ENCODE measurements at regions not wholly inside any gene's neighbourhood (a gene's known extent, or its start where the extent isn't known, plus 50 kb on each side); places are given as distances from the start of the nearest gene placed in this dataset.
"Not testable (repeated sequence)": the region's sequence is repeated elsewhere in the genome, so short reads cannot be mapped to it uniquely, and the experiment has no call there.

DNA sequence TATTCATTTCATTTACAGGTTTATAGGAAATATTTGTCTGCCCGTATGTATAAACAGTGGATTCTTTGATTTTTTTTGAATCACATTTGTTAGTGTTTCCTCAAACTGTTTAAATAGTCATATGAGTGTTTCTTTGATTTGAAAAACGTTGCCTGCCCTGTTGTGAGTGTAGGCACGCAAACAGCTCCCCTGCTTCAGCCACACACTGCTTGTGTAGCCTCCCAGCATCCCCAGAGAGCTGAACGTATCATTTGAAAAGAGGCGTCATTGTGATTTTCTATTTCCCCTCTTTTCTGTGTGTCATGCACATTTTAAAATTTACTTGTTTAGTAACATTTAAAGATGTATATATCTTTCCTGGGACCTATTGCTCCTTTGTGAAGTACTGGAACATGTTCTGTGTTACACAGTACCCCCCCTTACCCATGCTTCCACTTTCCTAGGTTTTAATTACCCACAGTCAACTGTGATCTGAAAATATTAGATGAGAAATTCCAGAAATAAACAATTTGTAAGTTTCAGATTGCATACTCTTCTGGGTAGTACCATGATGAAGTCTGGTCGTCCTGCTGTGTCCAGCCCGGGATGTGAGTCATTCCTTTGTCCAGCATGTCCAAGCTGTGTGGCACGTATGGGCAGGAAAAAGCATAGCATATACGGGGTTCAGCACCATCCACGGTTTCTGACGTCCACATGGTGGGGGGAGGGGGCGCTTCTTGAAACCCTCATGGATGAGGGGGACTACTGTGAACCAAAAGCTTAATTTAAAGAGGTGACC, 78.7 kb downstream of the NPIPB11 start:
- DNase-seq = not testable (repeated sequence)

DNA sequence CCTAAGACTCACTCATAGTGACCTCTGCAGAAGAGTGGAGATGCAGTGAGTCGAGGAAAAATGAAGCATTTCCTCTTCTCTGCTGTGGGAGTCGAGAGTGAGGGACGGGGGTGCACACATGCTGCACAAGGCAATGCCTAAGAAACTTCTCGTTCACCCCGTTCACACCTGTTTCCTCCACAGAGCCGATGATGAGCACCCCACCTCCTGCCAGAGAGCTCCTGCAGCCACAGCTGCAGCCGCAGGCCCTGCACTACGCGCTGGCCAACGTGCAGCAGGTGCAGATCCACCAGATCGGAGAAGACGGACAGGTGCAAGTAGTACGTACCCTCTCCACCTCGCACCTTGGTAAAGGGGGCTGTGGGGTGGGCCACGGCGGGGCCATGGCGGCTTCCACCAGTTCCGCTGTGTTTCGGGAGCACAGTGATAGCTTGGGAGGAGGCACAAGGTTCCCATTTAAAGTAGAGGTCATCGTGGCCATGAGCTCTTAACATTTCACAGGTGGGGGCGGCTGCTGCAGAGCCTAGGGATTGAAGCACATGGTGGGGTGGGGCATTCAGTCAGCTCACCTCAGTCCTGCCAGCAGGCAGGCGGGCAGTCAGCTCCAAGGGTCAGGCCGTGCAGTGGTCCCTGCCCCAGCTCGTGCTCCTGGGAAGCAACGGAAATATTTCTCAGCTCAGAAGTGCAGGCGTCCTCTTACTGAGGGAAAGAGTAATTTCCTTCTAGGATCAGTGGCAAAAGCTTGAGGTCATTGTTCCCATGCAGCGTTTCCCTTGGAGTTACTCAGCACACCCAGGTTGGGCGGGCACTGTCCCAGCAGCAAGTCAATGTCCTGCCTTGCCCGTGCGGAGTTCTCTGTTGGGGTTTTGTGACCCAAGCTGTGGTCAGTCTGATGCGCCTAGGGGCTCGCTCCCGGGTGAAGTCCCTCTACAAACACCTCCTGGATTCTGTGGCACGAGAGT, 80.1 kb downstream of the NPIPB11 start:
- not testable (repeated sequence) for DNase-seq

DNA sequence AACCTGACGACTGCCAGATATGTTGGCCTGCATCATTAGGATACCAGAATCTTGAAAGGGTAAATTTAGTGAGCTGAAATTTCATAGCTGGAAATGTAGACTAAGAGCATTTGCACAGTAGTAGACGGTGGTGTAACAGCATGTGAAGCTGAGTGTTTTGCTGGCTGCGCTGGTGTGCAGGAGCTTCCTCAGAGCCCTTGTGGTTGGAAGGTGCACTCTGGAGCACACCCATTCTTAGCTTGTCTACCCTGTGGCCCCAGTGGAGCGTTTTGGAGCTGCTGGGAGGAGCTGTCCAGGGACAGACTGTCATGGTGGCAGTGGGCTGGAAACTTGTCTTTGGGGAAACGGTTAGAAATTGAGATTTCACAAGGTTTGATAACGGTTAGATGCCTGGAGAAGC, 82.8 kb downstream of the NPIPB11 start:
- DNase-seq = not testable (repeated sequence)

DNA sequence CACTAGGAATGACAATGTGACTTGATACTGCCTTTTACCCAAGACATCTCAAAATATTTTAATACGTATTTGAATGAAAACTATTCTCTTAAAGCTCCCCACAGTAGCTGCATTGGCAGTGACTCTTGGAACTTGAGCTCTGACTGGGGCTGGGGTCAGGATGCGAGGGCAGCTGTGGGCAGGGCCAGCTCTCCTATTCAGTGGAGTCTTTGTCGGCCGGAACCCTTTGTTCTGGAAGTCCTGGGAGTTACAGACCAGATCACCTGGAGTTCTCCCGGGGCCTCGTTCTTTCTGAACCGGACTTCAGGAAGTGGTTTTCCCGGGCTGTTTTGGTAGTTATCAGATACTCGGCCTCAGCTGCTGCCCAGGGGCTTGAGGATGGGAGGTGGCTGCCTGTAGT, 84.9 kb downstream of the NPIPB11 start:
- no peak for DNase-seq

DNA sequence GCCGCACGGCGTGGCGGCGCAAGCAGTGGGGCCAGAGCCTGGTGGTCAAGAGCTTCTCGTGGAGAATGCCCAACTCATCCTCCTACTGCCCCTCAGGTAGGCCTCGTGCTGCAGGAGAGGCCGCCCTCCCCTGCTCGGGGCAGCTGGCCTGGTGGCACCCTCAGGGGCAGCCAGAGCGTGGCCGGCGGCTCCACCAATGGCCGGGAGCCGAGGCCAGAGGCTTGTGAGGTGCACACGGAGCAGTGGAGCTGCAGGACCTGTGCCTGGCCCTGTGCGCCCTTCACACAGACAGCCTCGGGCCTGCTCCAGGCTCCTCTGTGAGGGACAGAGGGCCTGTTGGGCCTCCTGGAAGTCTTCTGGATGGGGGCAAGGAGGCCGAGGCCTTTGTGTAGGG, 85.5 kb downstream of the NPIPB11 start:
- DNase-seq = no peak

DNA sequence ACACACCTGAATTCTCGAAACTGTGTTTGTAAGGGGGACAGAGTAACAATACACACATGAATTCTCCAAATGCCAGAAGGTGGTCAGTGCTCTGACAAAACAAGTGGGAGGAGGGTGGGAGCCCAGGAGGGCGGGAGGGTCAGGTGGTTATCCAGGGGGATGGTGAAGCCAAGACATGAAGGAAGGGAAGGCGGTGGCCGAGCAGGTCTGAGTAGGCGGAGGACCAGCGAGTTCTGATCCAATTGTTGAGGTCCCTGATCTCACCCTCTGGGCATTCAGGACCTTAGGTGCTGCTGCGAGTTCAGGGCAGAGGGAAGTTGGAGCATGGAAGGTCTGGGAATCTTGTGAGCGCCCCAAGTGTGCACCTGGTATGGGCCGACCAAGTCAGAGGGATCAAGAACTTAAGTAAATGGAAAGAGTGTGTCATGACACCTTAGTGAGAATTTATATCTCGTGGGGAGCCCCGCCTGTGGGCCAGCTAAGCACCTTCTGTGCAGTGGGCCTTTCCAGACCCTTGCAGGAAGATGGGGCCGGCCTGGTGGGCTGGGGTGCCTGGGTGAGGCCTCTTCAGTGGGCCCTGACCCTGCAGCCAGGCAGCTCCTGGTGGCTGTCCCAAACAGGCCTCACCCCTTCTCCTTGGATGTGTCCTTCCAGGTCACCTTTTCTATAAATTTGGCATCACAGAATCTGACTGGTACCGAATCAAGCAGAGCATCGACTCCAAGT, 86.1 kb downstream of the NPIPB11 start:
- no peak for DNase-seq

DNA sequence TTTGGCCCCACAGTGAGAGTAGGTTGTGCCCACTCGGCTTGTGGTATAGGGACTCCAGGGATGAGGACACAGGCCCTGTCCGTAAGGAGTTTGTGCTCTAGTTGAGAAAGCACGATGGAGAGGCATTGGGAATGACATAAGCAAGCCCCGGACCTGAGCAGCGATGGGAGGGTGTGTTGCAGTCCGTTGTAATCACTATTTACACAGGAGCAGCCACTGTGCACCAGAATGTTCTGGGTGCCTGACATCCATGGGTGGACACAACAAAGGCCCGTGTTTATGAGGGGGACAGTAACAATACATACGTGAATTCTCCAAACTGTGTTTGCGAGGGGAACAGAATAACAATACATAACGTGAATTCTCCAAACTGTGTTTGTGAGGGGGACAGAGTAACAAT, 86.8 kb downstream of the NPIPB11 start:
- DNase-seq = no peak

DNA sequence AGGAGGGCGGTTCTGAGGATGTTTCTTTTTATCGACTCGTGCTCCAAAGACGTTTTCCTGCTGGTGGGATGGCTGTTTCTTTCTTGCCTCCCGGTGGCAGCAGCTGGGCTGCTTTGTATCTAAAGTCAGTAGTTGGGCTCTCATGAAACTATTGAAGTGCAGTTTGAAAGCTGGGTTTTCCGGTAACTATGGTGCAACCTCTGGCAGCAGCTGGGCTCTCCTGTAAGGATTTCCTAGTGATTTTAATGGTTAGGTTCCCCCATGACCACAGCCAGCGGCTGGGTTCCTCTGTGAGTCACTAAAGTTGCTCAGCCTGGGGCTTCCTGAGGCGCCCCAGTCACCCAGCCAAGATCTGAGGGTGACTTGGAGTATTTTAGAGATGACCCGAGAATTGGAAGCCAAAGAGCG, 87.9 kb downstream of the NPIPB11 start:
- not testable (repeated sequence) for DNase-seq

DNA sequence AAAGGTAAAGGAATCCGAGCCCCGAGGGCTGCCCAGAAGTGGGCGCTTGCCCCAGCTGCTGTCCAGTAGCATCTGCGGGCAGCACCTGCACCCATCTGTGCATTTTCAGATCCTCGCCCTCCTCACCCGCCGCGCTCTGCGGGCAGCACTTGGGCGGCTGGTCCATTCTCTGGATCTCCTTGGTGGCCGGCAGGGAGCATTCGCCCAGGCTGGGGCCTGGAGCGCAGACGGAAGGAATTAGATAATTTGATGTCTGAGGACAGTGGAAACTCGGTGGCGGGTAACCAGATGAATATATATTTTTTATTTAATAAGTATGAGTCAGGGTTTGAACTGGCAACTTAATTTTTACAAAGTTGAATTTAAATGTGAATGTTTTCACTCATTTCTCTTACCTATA, 88.5 kb downstream of the NPIPB11 start:
- no peak for DNase-seq

DNA sequence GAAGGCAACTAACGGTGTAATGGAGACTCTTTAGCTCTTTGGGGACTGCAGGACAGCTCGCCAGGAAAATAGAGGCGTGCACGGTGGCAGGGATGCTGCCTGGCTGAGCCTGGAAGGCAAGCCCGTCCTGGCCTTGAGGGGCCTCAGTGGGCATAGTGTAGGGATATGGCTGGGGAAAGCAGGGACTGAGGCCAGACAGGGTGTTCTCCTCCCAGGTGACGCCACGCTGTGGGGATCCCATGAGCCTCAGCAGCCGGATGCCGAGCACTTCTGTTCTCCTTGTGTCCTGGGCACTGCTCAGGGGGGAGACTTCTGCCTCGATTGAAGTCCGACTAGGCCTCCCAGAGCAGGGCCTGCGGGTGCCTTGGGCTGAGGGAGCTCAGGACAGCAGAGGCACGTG, 89.2 kb downstream of the NPIPB11 start:
- DNase-seq = no peak

DNA sequence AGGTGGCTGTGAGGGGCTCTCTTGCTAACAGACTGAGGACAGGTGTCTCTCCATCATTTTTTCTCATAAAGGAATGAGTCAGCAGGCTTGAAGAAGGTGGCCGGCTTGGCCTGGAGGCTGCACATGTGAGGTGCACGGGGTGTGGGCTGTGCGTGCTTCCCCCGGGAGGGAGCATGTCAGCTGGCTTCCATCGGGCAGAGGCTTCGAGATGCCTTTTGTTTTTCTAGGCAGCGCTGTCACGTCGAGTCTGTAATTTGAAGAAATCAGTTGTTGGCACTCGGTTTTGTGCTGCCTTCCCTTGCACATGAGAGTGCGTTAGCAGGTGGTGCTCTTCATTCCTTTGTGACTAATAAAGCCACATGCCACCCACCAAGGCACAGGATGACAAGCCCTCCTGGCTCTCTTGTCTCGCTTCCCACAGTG, 89.7 kb downstream of the NPIPB11 start:
- DNase-seq = no peak

DNA sequence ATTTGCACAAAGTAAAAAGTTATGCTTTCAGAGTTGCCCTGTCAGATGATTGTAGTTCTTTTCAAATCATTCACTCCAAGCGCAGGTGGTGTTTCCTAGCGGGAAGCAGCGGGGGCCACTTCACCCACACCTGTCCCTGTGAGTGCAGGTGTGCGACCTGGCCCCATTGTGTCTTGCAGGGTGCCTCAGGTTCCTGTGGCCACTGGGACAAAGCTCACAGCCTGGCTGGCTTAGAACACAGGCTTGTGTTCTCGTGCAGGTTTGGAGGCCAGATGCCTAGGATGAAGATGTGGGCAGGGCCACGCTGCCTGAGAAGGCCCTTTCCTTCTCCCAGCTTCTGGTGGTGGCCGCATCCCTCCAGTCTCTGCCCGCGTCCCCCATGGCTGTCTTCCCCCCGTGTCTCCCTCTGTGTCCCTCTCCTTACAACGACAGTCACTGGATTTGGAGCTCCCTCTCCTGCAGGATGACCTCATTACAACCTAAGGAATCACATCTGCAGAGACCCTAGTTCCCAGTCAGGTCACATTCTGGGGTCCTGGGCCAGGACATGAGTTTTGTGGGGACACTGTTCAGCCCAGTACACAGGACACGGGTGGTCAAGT, 90.5 kb downstream of the NPIPB11 start:
- DNase-seq = no peak

DNA sequence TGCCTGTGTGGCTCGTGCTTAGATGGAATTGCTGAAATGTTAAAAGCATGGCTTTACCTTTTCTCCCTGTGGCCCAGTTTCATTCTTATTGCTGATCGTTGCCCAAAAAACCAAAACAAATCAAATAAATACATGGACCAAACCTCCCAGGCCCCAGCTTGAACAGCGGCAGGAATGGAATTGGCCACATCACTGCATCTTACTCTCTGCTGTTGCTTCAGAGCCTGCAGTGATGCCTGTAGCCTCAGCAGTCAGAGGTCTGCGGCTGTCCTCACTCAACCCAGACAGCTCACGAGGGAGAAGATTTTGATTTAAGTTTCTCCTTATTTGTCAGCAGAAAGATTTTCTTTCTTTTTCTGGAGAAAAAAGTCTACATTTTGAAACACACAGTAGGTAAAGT, 91.5 kb downstream of the NPIPB11 start:
- DNase-seq = no peak

DNA sequence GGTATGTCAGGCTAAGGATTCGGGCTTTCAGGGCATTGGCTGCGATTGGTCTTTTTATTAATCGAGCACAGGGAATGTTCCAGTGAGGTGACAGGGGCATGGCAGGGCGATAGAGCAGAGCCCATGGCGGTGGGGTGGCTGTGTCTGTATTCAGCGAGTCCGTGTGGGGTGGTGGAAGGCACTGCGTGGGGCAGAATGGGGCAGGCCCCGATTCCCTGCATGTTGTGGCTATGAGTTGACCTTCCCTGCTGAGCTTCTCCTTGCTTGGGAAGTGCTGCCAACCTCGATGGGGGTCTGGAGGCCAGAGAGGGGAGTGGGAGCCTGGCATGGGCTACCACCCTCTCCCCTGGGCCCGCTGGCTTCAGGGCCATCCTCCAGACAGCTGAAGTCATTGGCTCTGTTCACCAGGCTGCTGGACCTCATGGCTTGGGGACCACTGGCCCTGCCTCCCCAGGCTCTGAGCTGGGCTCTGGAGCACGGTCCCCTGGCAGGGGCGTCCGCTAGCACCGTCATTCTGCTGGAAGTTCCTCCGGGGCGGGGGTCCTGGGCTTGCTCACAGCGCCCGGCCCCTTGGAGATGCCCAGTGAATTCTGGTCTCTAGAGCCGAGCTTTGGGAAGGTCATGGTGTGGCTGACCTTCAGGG, 92.1 kb downstream of the NPIPB11 start:
- DNase-seq = no peak

DNA sequence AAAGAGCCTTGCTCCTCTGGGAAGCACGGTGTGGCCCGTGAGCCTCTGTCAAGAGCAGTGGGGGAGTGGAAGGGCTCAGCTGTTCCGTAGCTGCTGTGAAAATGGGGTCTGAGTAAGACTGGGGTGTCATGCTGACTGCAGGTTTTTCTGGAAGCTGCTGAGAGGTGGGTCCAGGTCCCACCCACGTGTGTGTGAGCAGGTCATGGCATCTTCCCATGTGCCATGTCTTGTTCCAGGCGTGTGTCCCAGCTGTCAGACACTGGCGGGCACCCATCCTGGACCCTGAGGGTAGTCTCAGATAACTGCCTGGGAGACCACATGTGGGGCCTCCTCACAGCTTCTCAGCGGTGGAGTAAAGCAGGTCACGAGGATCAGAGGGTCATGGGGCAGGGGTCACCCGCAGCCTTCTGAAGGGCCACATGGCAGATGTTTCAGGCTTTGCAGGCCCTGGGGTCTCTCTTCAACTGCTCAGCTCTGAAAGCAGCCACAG, 92.9 kb downstream of the NPIPB11 start:
- DNase-seq = no peak

DNA sequence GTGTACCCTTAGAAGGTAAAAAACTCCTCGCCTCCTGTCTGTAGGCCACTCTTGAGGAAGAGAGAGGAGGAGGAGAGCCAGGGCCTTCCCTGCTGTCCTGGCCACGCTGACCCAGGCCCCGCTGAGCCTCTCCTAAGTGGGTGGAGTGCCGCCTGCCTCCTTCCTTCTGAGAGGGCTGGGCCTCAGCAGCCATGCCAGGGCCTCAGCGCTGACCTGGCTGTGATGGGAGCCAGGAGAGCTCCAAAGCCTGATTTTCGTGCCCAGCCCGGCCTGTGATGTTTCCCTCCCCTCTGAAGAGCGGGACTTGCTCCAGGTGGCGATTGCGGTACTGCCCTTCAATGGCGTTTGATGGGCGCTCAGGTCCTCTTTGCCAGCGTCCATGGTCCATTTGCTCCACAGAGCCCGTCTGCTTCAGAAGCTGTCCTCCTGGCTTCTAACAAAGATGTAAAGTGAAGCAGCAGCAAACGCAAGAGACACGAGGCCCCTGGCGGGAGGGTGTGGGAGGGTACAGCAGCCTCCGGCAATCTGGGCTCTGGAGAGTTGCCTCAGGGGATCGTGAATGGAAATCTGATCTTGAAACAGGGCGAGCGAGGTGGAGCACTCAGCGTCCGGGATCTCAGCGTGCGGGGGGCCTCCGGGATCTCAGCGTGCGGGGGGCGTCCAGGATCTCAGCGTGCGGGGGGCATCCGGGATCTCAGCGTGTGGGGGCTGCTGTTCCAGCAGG, 93.5 kb downstream of the NPIPB11 start:
- no peak for DNase-seq

DNA sequence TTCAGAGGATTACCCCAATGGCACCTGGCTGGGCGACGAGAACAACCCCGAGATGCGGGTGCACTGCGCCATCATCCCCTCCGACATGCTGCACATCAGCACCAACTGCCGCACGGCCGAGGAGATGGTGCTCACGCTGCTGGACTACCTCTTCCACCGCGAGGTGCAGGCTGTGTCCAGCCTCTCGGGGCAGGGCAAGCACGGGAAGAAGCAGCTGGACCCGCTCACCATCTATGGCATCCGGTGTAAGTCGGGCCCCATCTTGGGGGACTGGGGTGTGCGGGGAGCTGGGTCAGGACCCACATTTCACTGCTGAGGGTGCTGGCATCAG, 94.2 kb downstream of the NPIPB11 start:
- not testable (repeated sequence) for DNase-seq

DNA sequence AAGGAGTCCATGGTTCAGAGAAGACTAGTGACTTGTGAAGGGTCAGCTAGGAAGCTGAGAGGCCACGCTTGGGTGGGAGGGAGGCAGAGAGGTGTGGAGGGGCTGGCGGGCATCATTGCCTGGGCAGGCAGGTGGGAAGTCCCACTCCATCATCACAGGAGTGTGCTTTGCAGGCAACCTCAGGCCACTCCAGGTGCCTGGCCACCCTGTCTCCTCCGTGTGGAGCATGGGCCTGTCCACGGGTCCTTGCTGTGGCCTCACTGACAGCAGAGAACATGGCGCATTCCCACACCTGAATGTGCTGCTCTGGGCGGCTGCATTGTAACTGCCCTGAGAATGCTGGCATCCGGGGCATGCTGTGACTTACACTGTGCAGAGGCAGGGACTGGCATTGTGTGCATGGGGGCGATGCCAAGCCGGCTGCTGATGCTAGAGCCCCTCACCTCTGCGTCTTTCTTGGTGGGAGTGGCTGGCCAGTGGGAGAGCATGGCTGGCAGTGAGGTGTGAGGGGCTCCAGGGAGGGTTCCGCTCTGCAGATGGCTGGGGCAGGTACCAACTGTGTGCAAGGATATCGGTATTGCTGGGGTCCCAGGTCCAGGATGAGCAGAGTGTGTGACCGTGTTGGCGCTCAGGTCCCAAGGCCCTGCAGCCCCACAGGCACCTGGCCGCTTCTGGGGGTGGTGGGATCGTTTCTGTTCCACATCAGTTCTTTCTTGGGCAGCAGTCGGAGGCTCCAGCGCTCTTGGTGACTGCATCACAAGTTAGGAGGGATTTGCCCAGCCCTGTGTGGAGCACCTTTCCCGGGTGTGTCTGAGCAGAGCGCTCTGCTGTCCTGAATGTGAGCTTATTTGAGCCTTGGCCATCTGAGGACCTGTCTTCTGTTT, 94.8 kb downstream of the NPIPB11 start:
- DNase-seq = no peak

DNA sequence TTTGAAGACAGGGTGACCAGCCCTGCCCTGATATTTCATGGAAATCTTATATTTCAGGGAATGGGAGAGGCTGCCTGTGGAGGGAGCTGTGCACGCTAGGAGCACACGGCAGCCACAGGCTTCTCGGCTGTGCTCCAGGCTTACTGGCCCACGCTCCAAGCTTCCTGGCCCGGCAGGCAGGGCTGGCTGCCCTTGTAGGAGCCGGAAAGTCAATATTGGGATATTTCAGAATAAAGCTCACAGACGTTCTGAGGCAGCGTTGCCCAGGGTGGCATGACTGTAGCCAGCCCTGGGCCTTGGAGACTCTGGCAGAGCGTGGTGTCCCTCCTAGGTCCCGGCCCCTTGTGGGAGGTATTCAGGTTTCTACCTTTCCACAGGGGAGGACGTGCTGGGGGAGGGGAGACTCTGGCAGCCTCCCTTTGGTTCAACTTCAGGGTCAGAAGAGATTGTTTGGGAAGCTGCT, 95.6 kb downstream of the NPIPB11 start:
- DNase-seq = no peak

DNA sequence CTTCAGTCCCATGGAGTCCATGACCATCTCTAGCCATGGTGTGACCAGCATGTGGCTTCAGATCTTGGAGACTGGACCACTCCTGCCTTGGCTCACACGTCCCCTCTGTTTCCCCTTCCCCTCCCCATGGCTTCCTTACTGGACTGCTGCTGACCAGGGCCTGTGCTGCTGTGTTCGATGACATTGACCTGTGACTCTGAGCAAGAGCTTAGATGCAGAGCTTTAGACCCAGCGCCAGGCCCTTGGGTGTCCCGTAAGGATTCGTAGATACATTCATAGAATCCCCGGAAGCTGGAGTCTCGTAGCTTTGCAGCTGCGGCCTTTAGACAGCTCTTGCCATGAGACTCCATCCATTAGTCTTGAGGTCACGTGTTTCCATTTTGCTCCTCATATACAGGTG, 96.3 kb downstream of the NPIPB11 start:
- DNase-seq = not testable (repeated sequence)

Data from COR-L47 (cell line).